ENCODE measurements at regions not wholly inside any gene's neighbourhood (a gene's known extent, or its start where the extent isn't known, plus 50 kb on each side); places are given as distances from the start of the nearest gene placed in this dataset.

DNA sequence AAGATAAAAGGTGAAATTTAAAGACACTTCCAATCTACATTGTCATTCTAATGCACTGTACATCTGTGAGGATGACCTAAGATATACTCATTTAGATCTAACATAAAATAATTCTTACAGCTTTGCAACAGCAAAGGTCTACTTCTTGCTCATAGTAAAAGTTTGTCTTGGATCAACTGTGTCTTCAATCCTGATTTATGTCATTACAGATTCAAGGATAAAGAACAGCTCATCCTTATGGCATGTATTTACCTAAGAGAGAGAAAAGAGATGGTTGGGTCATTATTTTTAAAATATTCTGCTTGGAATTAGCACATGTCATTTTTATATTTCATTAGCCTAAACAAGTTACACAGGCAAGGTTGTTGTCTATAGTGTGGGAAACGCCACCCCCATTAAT lies 2193.1 kb downstream of the PCDH9 start:
- TF ChIP-seq, protein P1, sequence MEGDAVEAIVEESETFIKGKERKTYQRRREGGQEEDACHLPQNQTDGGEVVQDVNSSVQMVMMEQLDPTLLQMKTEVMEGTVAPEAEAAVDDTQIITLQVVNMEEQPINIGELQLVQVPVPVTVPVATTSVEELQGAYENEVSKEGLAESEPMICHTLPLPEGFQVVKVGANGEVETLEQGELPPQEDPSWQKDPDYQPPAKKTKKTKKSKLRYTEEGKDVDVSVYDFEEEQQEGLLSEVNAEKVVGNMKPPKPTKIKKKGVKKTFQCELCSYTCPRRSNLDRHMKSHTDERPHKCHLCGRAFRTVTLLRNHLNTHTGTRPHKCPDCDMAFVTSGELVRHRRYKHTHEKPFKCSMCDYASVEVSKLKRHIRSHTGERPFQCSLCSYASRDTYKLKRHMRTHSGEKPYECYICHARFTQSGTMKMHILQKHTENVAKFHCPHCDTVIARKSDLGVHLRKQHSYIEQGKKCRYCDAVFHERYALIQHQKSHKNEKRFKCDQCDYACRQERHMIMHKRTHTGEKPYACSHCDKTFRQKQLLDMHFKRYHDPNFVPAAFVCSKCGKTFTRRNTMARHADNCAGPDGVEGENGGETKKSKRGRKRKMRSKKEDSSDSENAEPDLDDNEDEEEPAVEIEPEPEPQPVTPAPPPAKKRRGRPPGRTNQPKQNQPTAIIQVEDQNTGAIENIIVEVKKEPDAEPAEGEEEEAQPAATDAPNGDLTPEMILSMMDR (IDR thresholded peaks at IDR 0.05): no peak
- Mint-ChIP-seq H3K27ac (no peak overlapping the region), H3K4me3 (no peak overlapping the region), H3K4me1 (no peaks in the 10 kb centered on the region), H3K27me3 (ENCODE audit: low read depth, poor library complexity) (peaks cover 3% of the 10 kb centered on the region), H3K9me3 (no peaks in the 10 kb centered on the region), H3K36me3 (ENCODE audit: low read depth) (no peaks in the 10 kb centered on the region)
- DNase-seq: no peak

GRCh38 chr13:65035302-65035701 lies 2194.8 kb downstream of the PCDH9 start:
- no peak overlapping the region for H3K4me3 Mint-ChIP-seq
- H3K27me3 Mint-ChIP-seq (ENCODE audit: low read depth, poor library complexity): peaks cover 3% of the 10 kb centered on the region
- no peaks in the 10 kb centered on the region for H3K4me1 Mint-ChIP-seq
- no peak for DNase-seq
- H3K36me3 Mint-ChIP-seq (ENCODE audit: low read depth): no peaks in the 10 kb centered on the region
- H3K9me3 Mint-ChIP-seq: no peaks in the 10 kb centered on the region
- TF ChIP-seq, protein P1 (IDR thresholded peaks at IDR 0.05): no peak
- no peak overlapping the region for H3K27ac Mint-ChIP-seq

DNA sequence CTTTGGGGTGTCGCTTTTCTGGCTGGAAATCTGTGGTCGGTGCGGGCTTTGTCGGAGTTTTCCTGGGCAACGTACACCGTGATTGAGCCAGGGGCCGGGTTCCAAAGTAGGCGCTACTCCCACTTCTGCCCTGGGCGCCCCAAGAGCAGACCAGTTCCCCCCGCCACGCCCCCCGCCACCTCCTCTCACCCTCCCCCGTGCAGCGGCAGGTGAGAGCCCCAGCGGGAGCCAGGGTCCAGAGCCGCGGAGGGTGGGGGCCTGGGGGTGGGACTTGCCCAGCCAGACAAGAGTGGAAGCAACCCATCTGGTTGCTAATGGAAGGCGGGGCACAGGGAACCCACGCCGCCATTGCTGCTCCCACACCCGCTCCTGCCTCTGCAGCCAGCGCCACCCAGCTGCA lies 2195.9 kb downstream of the PCDH9 start:
- Mint-ChIP-seq H3K27me3 (ENCODE audit: low read depth, poor library complexity) (peaks cover 3% of the 10 kb centered on the region), H3K9me3 (no peaks in the 10 kb centered on the region), H3K4me1 (no peaks in the 10 kb centered on the region), H3K36me3 (ENCODE audit: low read depth) (no peaks in the 10 kb centered on the region), H3K27ac (no peak overlapping the region), H3K4me3 (no peak overlapping the region)
- TF ChIP-seq, protein P1 (IDR thresholded peaks at IDR 0.05): no peak
- DNase-seq: no peak

DNA sequence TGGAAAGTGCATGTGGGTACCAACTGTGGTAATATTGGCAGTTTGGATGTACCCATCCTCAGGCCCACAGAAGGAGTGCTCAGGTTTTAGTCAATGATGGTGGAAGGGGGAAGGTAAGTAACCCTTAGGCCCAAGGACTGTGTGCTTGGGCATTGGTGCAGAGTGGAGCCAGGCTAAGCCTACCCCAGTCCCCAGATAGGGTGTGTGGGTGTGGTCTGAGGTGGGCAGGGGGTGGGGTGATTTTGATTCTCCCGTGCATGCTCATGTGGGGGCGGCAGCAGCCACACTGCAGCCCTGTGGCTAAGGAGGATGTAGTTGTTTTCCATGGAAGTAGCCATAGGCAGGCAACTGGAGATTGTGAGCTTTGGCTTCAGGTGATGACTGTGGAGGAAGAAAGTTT lies 2197.3 kb downstream of the PCDH9 start:
- Mint-ChIP-seq H3K36me3 (ENCODE audit: low read depth) (no peaks in the 10 kb centered on the region), H3K27ac (no peak overlapping the region), H3K4me3 (no peak overlapping the region), H3K9me3 (no peaks in the 10 kb centered on the region), H3K27me3 (ENCODE audit: low read depth, poor library complexity) (peaks cover 3% of the 10 kb centered on the region), H3K4me1 (no peaks in the 10 kb centered on the region)
- TF ChIP-seq, protein P1 (IDR thresholded peaks at IDR 0.05): no peak
- DNase-seq: no peak

GRCh38 chr13:65028101-65028500 lies 2202.0 kb downstream of the PCDH9 start:
- peaks cover 3% of the 10 kb centered on the region for H3K27me3 Mint-ChIP-seq (ENCODE audit: low read depth, poor library complexity)
- no peak overlapping the region for H3K4me3 Mint-ChIP-seq
- peaks cover 4% of the 10 kb centered on the region for H3K9me3 Mint-ChIP-seq
- no peaks in the 10 kb centered on the region for H3K36me3 Mint-ChIP-seq (ENCODE audit: low read depth)
- H3K27ac Mint-ChIP-seq: no peak overlapping the region
- TF ChIP-seq, protein P1 (IDR thresholded peaks at IDR 0.05): no peak
- DNase-seq: no peak
- no peaks in the 10 kb centered on the region for H3K4me1 Mint-ChIP-seq

GRCh38 chr13:65026505-65026904 lies 2203.6 kb downstream of the PCDH9 start:
- H3K27me3 Mint-ChIP-seq (ENCODE audit: low read depth, poor library complexity): no peaks in the 10 kb centered on the region
- H3K4me1 Mint-ChIP-seq: no peaks in the 10 kb centered on the region
- H3K27ac Mint-ChIP-seq: no peak overlapping the region
- TF ChIP-seq, protein P1 (IDR thresholded peaks at IDR 0.05): no peak
- H3K4me3 Mint-ChIP-seq: no peak overlapping the region
- H3K9me3 Mint-ChIP-seq: peaks cover 19% of the 10 kb centered on the region
- H3K36me3 Mint-ChIP-seq (ENCODE audit: low read depth): no peaks in the 10 kb centered on the region
- DNase-seq: no peak
